Calu3 (cell line): ENCODE measurements at regions not wholly inside any gene's neighbourhood (a gene's known extent, or its start where the extent isn't known, plus 50 kb on each side); places are given as distances from the start of the nearest gene placed in this dataset.
"Not testable (repeated sequence)": the region's sequence is repeated elsewhere in the genome, so short reads cannot be mapped to it uniquely, and the experiment has no call there.

ENCODE experiments used
- BruUV-seq: library from RNA; stranded (reverse); fragments of 400-500 nt; replicated peaks from 2 replicates; lab custom pipeline; 2021; lab: Mats Ljungman, UMichigan
- CTCF ChIA-PET: fragments of 300-600 bp; sonication (Branson Sonifier 250); formaldehyde crosslinking; loops from one replicate; lab custom pipeline; 2022; ENCODE audit warnings: antibody characterized with exemption; lab: Charles Lee
- DNase-seq: peaks from one replicate; pipeline ENCODE4 v3.0.0; 2022
- H3K27ac Mint-ChIP-seq: one replicate; pipeline ENCODE4 v1.8.0; 2022; ENCODE audit warnings: mixed read lengths; ENCODE audit not compliant: unreplicated experiment
- H3K27me3 Mint-ChIP-seq: one replicate; pipeline ENCODE4 v1.8.0; 2022; ENCODE audit warnings: mixed read lengths; ENCODE audit not compliant: unreplicated experiment
- H3K36me3 Mint-ChIP-seq: one replicate; pipeline ENCODE4 v1.8.0; 2022; ENCODE audit warnings: mild to moderate bottlenecking, moderate library complexity, mixed read lengths; ENCODE audit not compliant: insufficient read depth, unreplicated experiment
- H3K4me1 Mint-ChIP-seq: one replicate; pipeline ENCODE4 v1.8.0; 2022; ENCODE audit warnings: mild to moderate bottlenecking, low read depth, mixed read lengths; ENCODE audit not compliant: unreplicated experiment
- H3K4me3 Mint-ChIP-seq: one replicate; pipeline ENCODE4 v1.8.0; 2022; ENCODE audit warnings: mild to moderate bottlenecking, low read depth, moderate library complexity, mixed read lengths; ENCODE audit not compliant: unreplicated experiment
- H3K9me3 Mint-ChIP-seq: one replicate; pipeline ENCODE4 v1.8.0; 2022; ENCODE audit warnings: low read depth, mixed read lengths; ENCODE audit not compliant: unreplicated experiment
- intact Hi-C: fragments of 100-400 bp; cut with micrococcal nuclease; formaldehyde crosslinking; loops from one replicate; pipeline ENCODE4 v1.10.0; 2022; ENCODE audit not compliant: unreplicated experiment
- TF ChIP-seq, protein P1 (sequence below): fragments of 200-600 bp; IDR thresholded peaks from one replicate; pipeline ENCODE4 v1.8.0; 2022; ENCODE audit warnings: antibody characterized with exemption; ENCODE audit not compliant: unreplicated experiment

DNA sequence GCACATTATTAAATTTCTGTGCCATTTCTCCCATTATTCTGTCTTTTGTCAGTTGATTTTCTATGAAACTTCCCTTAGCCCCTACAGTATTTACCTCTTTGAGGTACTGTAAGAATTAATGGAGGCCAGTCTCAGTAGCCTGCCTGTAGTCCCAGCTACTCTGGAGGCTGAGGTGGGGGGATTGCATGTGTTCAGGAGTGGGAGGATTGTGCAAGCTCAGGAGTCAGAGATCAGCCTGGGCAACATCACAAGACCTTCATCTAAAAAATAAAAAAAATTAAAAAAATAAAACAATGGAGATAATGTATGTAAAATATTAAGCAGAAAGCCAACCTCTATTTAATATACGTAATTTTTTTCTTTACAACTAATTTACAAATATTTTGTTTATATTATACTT lies 77.8 kb downstream of the OR2B2 start:
- no TSS peak for BruUV-seq

DNA sequence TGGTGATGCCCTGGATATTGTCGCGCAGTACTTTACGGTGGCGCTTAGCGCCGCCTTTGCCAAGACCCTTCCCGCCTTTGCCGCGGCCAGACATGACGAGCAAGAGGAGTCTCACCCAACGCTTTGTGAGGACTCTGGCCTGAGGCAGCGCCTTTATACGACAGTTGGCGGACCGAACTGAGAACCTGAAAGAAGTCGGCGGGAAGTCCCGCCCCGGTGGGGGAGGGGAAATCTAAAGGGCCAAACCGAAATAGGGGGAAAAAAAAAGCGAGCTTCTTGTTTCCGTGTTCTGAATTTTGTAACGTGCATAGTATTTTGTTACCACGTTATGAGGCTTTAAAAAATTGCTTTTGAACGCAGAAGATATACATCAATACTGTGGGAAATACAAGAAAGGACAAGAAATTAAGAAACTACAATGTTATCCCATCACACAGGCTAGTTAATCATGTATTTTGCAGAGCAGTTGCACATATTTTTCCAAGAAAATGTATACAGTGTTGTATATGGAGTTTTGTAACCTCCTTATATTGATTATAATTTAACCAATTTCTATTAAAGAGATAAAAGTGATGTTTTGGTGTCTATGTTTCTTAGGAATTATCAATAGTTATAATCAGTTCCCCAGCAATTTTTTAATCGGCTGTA lies 80.6 kb downstream of the OR2B2 start:
- intact Hi-C loops: loop anchor here (10.0 kb wide), 1 partner anchor 523 kb away; no protein-coding TSS in a partner anchor
- H3K36me3 Mint-ChIP-seq: peaks cover 42% of the 10 kb centered on the region
- CTCF ChIA-PET: interaction anchor here (0.6 to 2.9 kb wide), 5 partner anchors 41 to 185 kb away, joined by 3 to 10 read pairs (median 4); a partner anchor contains a TSS
- peak overlapping the region; percentile 96 for H3K27ac Mint-ChIP-seq
- BruUV-seq, H3K9me3 Mint-ChIP-seq, H3K27me3 Mint-ChIP-seq: not testable (repeated sequence)
- peaks cover 17% of the 10 kb centered on the region for H3K4me1 Mint-ChIP-seq
- peak overlapping the region; percentile 87 for H3K4me3 Mint-ChIP-seq
- peak; percentile 83 for DNase-seq

More for the DNA sequence above, 77.8 kb downstream of the OR2B2 start:
- no peaks in the 10 kb centered on the region for H3K27me3 Mint-ChIP-seq
- H3K4me3 Mint-ChIP-seq: no peak overlapping the region
- peaks cover 17% of the 10 kb centered on the region for H3K4me1 Mint-ChIP-seq
- no peaks in the 10 kb centered on the region for H3K9me3 Mint-ChIP-seq
- peaks cover 37% of the 10 kb centered on the region for H3K36me3 Mint-ChIP-seq
- H3K27ac Mint-ChIP-seq: peak overlapping the region; percentile 34
- TF ChIP-seq, protein P1, sequence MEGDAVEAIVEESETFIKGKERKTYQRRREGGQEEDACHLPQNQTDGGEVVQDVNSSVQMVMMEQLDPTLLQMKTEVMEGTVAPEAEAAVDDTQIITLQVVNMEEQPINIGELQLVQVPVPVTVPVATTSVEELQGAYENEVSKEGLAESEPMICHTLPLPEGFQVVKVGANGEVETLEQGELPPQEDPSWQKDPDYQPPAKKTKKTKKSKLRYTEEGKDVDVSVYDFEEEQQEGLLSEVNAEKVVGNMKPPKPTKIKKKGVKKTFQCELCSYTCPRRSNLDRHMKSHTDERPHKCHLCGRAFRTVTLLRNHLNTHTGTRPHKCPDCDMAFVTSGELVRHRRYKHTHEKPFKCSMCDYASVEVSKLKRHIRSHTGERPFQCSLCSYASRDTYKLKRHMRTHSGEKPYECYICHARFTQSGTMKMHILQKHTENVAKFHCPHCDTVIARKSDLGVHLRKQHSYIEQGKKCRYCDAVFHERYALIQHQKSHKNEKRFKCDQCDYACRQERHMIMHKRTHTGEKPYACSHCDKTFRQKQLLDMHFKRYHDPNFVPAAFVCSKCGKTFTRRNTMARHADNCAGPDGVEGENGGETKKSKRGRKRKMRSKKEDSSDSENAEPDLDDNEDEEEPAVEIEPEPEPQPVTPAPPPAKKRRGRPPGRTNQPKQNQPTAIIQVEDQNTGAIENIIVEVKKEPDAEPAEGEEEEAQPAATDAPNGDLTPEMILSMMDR: no peak
- no peak for DNase-seq
- intact Hi-C loops: loop anchor here (10.0 kb wide), 1 partner anchor 520 kb away; no protein-coding TSS in a partner anchor
- CTCF ChIA-PET: interaction anchor here (0.5 to 1.5 kb wide), 4 partner anchors 12 to 170 kb away, joined by 3 to 5 read pairs (median 4); a partner anchor contains a TSS

DNA sequence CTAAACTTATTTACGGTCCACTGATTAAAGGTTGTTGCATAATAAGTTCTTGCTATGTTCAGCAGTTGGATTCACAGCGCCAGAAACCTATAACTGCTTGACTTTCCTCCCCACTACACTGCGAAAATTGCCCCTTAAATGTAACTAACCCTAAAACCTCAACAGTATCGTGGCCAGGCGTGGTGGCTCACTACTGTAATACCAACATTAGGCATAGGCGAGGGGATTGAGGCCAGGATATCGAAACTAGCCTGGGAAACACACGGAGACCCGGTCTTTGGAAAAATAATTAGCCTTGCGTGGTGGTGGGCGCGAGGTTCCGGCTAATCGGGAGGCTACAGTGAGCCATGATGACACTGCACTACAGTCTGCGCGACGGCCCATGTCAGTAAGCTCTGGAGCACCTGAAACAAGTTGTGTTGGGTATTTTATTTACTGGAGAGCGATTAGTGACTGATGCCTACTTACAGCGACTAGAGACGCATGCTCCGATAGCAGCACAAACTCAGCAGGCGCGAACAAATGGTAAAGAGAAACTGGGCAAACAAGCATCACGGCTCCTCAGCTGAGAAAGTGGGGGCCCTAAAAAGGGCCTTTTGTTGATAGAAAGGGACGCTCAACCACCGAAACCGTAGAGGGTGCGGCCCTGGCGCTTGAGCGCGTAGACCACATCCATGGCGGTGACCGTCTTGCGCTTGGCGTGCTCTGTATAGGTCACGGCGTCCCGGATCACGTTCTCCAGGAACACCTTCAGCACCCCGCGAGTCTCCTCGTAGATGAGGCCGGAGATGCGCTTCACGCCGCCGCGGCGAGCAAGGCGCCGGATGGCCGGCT lies 81.4 kb downstream of the OR2B2 start:
- BruUV-seq: TSS peak; percentile 85
- not testable (repeated sequence) for H3K9me3 Mint-ChIP-seq, H3K27me3 Mint-ChIP-seq
- Mint-ChIP-seq H3K36me3 (peaks cover 50% of the 10 kb centered on the region), H3K27ac (peak overlapping the region; percentile 96), H3K4me3 (peak overlapping the region; percentile 87), H3K4me1 (peaks cover 21% of the 10 kb centered on the region)
- DNase-seq: peak; percentile 37
- intact Hi-C loops: loop anchor here (10.0 kb wide), 1 partner anchor 524 kb away; no protein-coding TSS in a partner anchor
- CTCF ChIA-PET: interaction anchor here (0.6 to 2.9 kb wide), 5 partner anchors 59 to 1867 kb away, joined by 3 to 10 read pairs (median 4); a partner anchor contains a TSS

DNA sequence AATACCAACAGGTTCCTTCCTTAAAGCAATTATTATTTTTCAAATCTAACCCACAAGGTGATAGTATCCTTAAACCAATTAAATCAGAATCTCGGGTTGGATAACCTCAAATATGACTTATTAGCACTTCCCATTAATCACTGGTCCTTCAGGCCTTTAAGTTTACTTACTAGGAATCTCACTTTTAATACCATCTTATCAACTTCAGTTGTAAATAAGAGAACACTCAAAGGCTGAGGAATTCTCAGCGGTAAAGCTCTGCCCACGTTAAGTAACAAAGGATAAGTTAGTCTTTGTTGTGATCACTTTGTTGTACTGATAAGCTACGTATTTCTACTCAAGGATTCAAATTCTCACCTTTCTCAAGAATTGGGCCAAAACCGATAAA lies 82.0 kb downstream of the OR2B2 start:
- CTCF ChIA-PET: interaction anchor here (0.6 to 2.9 kb wide), 3 partner anchors 60 to 1868 kb away, joined by 3 to 10 read pairs (median 4); a partner anchor contains a TSS
- TF ChIP-seq, protein P1: no peak
- BruUV-seq: no TSS peak
- no peaks in the 10 kb centered on the region for H3K9me3 Mint-ChIP-seq
- DNase-seq: no peak
- H3K27ac Mint-ChIP-seq: peak overlapping the region; percentile 96
- H3K4me3 Mint-ChIP-seq: peak overlapping the region; percentile 87
- no peaks in the 10 kb centered on the region for H3K27me3 Mint-ChIP-seq
- H3K36me3 Mint-ChIP-seq: peaks cover 56% of the 10 kb centered on the region
- peaks cover 23% of the 10 kb centered on the region for H3K4me1 Mint-ChIP-seq
- intact Hi-C loops: loop anchor here (10.0 kb wide), 1 partner anchor 525 kb away; no protein-coding TSS in a partner anchor
